Left lung (tissue), 4 donors: ENCODE measurements at regions not wholly inside any gene's neighbourhood (a gene's known extent, or its start where the extent isn't known, plus 50 kb on each side); places are given as distances from the start of the nearest gene placed in this dataset.
A peak's percentile ranks its signal among the peaks of the same experiment; 100 is the strongest.

Experiments
- ATAC-seq: fragments of 200-7000 bp; cut with Tn5 transposase; one replicate; pipeline ENCODE4 v1.9.1; 2020; ENCODE audit warnings: moderate library complexity
- DNase-seq, 4 donors: peaks; one replicate each; pipeline ENCODE4 v3.0.0-alpha.2; 2013 to 2020
- H3K27ac ChIP-seq, 2 donors: fragments of 200-600 bp; sonication (generic) in 1 of 2; one replicate each; pipeline versions ENCODE4 v1.5.0 to v1.8.0; 2020 to 2021
- H3K27me3 ChIP-seq, 2 donors: fragments of 200-600 bp; sonication (generic) in 1 of 2; one replicate each; pipeline versions ENCODE4 v1.5.0 to v1.8.0; 2020 to 2021
- H3K36me3 ChIP-seq, 2 donors: fragments of 200-600 bp; sonication (generic) in 1 of 2; one replicate each; pipeline versions ENCODE4 v1.5.0 to v1.8.0; 2020 to 2021
- H3K4me1 ChIP-seq, 2 donors: fragments of 200-600 bp; one replicate each; pipeline ENCODE4 v1.8.0; 2021
- H3K4me3 ChIP-seq, 2 donors: fragments of 200-600 bp; sonication (generic) in 1 of 2; one replicate each; pipeline versions ENCODE4 v1.5.0 to v1.8.0; 2020 to 2021; ENCODE audit warnings: mild to moderate bottlenecking in 1 of 2
- H3K9me3 ChIP-seq, 2 donors: fragments of 200-600 bp; sonication (generic) in 1 of 2; one replicate each; pipeline versions ENCODE4 v1.5.0 to v1.8.0; 2020 to 2021
- CTCF ChIP-seq, 2 donors: fragments of 200-600 bp; sonication (generic) in 1 of 2; IDR thresholded peaks; one replicate each; pipeline versions ENCODE4 v1.5.0 to v1.8.0; 2021; ENCODE audit warnings: antibody characterized with exemption in 2 of 2
- intact Hi-C, 2 donors: fragments of 100-400 bp; cut with DNase I; formaldehyde crosslinking; loops; one replicate each; pipeline versions ENCODE4 v1.11.2 to v1.14.2; 2022
- donor health status: DM: no; HTN: yes; CAD: no.
- donor health status: DM: no; HTN: no; CAD: no.

GRCh38 chr1:104392552-104392951 is 642.9 kb downstream of the AMY1C start:
- Histone ChIP-seq H3K36me3 (no peaks in the 10 kb centered on the region), H3K9me3 (peaks cover 0 to 6% of the 10 kb centered on the region in 2 donors), H3K4me3 (no peak overlapping the region), H3K4me1 (no peaks in the 10 kb centered on the region), H3K27me3 (no peaks in the 10 kb centered on the region), H3K27ac (no peak overlapping the region)
- DNase-seq, result no peak
- intact Hi-C loops, result no loop called here
- no peak for ATAC-seq
- TF ChIP-seq CTCF (IDR thresholded peaks at IDR 0.05), result no peak

DNA sequence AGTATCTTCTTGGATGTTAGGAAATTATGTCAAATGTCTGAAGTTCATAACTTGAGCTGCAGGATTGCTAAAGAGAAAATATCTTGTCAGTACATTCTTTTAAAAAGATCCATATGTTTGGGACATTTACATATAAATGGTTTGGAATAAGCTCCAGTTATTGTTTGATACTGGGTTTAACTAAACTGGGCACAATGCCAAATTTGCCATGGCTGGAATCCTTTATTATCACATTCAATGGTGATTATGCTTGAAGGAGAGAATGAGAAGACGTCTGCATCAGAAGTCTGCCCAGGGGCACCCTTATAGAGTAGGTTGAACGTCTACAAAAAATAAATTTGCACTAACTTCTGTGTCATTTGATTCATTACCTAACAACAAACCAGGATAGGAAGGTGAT is 652.5 kb downstream of the AMY1C start:
- Histone ChIP-seq H3K4me1 (no peaks in the 10 kb centered on the region), H3K27me3 (peaks cover 0 to 6% of the 10 kb centered on the region in 2 donors), H3K27ac (no peak overlapping the region), H3K9me3 (no peaks in the 10 kb centered on the region), H3K36me3 (no peaks in the 10 kb centered on the region), H3K4me3 (no peak overlapping the region)
- intact Hi-C loops, result no loop called here
- no peak for DNase-seq
- TF ChIP-seq CTCF (IDR thresholded peaks at IDR 0.05), result no peak
- no peak for ATAC-seq

DNA sequence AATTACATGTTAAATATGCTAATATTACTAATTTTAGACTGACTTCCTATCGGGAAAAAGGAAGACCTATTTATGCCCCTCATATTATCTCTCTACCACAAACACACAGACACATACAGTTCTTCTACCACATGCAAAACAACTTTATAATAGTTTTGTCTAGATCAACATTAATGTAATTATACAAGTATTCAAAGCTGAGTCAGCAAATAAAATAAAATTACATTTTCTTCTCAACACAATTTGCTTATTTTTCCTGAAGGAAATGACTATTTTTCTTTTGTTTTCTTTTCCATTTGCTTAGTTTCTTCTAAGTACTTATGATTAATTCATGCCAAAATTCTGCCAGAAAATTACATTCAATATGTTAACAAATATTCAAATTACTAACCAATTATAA is 654.2 kb downstream of the AMY1C start:
- Histone ChIP-seq H3K27ac (no peak overlapping the region), H3K4me3 (no peak overlapping the region), H3K9me3 (peaks cover 0 to 6% of the 10 kb centered on the region in 2 donors), H3K27me3 (peaks cover 0 to 6% of the 10 kb centered on the region in 2 donors), H3K36me3 (no peaks in the 10 kb centered on the region), H3K4me1 (no peaks in the 10 kb centered on the region)
- no peak for DNase-seq
- no peak for TF ChIP-seq CTCF (IDR thresholded peaks at IDR 0.05)
- intact Hi-C loops, result no loop called here
- no peak for ATAC-seq

DNA sequence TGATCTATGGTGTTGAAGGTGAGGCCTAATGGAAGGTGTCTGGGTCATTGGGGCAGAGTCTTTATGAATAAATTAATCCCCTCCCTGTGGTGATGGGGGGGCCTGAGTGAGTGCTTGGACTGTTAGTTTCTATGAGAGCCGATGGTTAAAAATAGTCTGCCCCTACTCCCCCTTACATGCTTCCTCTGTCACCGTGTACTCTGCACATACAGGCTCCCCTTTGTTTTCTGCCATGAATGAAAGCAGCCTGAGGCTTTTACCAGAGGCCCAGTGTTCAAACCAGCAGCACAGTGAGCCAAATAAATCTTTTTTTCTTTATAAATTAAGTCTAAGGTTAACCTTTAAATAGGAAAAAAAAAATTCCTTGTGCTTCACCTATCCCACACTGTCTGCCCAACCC is 657.0 kb downstream of the AMY1C start:
- peaks cover 0 to 6% of the 10 kb centered on the region in 2 donors for H3K9me3 ChIP-seq
- no peak for DNase-seq
- H3K4me3 ChIP-seq, result no peak overlapping the region
- ATAC-seq, result no peak
- no peaks in the 10 kb centered on the region for H3K36me3 ChIP-seq
- intact Hi-C loops, result no loop called here
- H3K4me1 ChIP-seq, result no peaks in the 10 kb centered on the region
- H3K27ac ChIP-seq, result no peak overlapping the region
- H3K27me3 ChIP-seq, result peaks cover 0 to 6% of the 10 kb centered on the region in 2 donors
- TF ChIP-seq CTCF (IDR thresholded peaks at IDR 0.05), result no peak

DNA sequence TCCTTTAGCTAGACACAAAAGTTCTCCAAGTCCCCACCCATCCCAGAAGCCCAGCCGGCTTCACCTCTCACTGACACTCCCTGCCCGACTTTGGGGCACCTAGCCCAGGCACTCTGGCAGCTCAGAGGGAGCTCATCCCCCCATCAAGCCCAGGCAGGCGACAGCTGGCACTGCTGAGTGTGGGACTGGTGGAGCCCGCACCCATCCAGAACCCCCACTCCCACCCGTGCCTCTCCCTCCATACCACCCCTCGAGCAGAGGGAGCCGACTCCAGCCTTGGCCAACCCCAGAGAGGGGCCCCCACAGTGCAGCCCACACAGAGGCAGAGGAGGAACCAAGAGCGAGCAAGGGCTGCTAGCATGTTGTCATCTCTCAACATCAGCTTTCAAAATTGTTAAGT is 658.6 kb downstream of the AMY1C start:
- intact Hi-C loops, result no loop called here
- ATAC-seq, result no peak

More for the DNA sequence above, 658.6 kb downstream of the AMY1C start:
- H3K27ac ChIP-seq, result no peak overlapping the region
- no peaks in the 10 kb centered on the region for H3K4me1 ChIP-seq
- TF ChIP-seq CTCF (IDR thresholded peaks at IDR 0.05), result no peak
- DNase-seq, result peak in 1 of 4 donors; percentile 57
- no peaks in the 10 kb centered on the region for H3K36me3 ChIP-seq
- peaks cover 0 to 6% of the 10 kb centered on the region in 2 donors for H3K27me3 ChIP-seq
- no peak overlapping the region for H3K4me3 ChIP-seq
- H3K9me3 ChIP-seq, result peaks cover 0 to 6% of the 10 kb centered on the region in 2 donors
